Colonic mucosa (tissue), 4 donors: ENCODE measurements at regions not wholly inside any gene's neighbourhood (a gene's known extent, or its start where the extent isn't known, plus 50 kb on each side); places are given as distances from the start of the nearest gene placed in this dataset.

Source experiments
- DNase-seq: peaks from one replicate; pipeline ENCODE4 v3.0.0-alpha.2; 2020
- H3K27ac ChIP-seq: fragments of 200-600 bp; one replicate; pipeline ENCODE4 v1.8.0; 2021
- H3K27me3 ChIP-seq: fragments of 200-600 bp; one replicate; pipeline ENCODE4 v1.8.0; 2021
- H3K36me3 ChIP-seq: fragments of 200-600 bp; one replicate; pipeline ENCODE4 v1.8.0; 2021
- H3K4me1 ChIP-seq: fragments of 200-600 bp; one replicate; pipeline ENCODE4 v1.8.0; 2021; ENCODE audit warnings: mild to moderate bottlenecking
- H3K4me3 ChIP-seq: fragments of 200-600 bp; one replicate; pipeline ENCODE4 v1.8.0; 2021
- H3K9ac ChIP-seq, 2 donors: one replicate each; pipeline ENCODE4 v1.7.0; 2013; ENCODE audit warnings: control low read depth in 2 of 2, low read depth in 2 of 2, low read length in 2 of 2
- H3K9me3 ChIP-seq: fragments of 200-600 bp; one replicate; pipeline ENCODE4 v1.8.0; 2021
- intact Hi-C: fragments of 100-400 bp; cut with DNase I; formaldehyde crosslinking; loops from one replicate; pipeline ENCODE4 v1.14.1; 2022
- TF ChIP-seq, protein P1 (sequence below): fragments of 200-600 bp; IDR thresholded peaks from one replicate; pipeline ENCODE4 v1.8.0; 2022; ENCODE audit warnings: antibody characterized with exemption, mild to moderate bottlenecking
- donor health status: healthy.
- donor health status: DM: no; HTN: no; CAD: no.
- donor health status: DM: no; HTN: no; CAD: no.

DNA sequence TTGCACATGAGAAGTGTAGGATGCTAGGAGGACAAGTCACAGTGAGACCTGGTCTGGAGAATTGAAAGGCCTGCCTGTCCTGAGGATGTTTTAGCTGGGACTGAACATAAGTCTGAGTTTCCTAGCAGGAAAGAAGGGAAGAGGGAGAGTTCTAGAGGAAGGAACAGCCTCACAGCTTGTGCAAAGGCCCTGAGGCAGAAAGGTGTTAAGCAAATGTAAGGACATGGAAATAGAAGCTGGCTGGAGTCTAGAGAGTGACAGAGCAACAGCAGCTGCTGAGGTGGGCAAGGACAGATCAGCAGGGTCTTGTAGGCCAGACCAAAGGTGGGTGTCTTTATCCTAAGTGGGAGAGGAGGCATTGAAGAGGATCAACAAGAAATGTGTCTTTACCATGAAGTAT lies 210.9 kb upstream of the E2F8 start:
- Histone ChIP-seq H3K9ac (no peak overlapping the region), H3K27me3 (no peaks in the 10 kb centered on the region), H3K27ac (no peak overlapping the region), H3K4me1 (no peaks in the 10 kb centered on the region), H3K4me3 (no peak overlapping the region), H3K9me3 (no peaks in the 10 kb centered on the region), H3K36me3 (no peaks in the 10 kb centered on the region)
- intact Hi-C loops = no loop called here
- DNase-seq = no peak
- TF ChIP-seq, protein P1, sequence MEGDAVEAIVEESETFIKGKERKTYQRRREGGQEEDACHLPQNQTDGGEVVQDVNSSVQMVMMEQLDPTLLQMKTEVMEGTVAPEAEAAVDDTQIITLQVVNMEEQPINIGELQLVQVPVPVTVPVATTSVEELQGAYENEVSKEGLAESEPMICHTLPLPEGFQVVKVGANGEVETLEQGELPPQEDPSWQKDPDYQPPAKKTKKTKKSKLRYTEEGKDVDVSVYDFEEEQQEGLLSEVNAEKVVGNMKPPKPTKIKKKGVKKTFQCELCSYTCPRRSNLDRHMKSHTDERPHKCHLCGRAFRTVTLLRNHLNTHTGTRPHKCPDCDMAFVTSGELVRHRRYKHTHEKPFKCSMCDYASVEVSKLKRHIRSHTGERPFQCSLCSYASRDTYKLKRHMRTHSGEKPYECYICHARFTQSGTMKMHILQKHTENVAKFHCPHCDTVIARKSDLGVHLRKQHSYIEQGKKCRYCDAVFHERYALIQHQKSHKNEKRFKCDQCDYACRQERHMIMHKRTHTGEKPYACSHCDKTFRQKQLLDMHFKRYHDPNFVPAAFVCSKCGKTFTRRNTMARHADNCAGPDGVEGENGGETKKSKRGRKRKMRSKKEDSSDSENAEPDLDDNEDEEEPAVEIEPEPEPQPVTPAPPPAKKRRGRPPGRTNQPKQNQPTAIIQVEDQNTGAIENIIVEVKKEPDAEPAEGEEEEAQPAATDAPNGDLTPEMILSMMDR = no peak

DNA sequence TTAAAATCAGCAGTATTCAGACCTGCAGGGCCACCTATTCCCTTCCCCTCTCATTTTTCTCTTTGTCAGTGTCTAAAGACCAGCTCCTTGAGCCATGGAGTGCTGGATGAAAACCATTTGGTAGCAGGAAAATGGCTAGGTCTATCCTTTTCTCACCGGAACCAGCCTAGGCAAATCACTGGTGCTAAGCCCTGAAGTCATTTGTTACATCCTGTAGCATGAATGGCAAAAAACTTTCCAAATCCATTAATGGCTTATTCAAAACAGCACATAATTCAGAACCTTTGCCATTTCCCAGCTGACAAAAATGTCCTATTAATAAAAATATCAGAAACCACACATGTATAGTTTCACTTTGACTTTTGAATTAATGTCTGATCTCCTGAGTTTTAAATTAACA lies 209.5 kb upstream of the E2F8 start:
- H3K4me3 ChIP-seq = no peak overlapping the region
- H3K9me3 ChIP-seq = no peaks in the 10 kb centered on the region
- H3K9ac ChIP-seq = no peak overlapping the region
- TF ChIP-seq, protein P1 = no peak
- no peaks in the 10 kb centered on the region for H3K36me3 ChIP-seq
- H3K27me3 ChIP-seq = no peaks in the 10 kb centered on the region
- DNase-seq = no peak
- no peaks in the 10 kb centered on the region for H3K4me1 ChIP-seq
- no peak overlapping the region for H3K27ac ChIP-seq
- intact Hi-C loops = no loop called here

GRCh38 chr11:19448651-19449050 lies 207.9 kb upstream of the E2F8 start:
- no peak overlapping the region for H3K27ac ChIP-seq
- TF ChIP-seq, protein P1 = no peak
- intact Hi-C loops = no loop called here
- DNase-seq = no peak
- H3K36me3 ChIP-seq = no peaks in the 10 kb centered on the region
- no peak overlapping the region for H3K4me3 ChIP-seq
- H3K4me1 ChIP-seq = no peaks in the 10 kb centered on the region
- H3K9ac ChIP-seq = no peak overlapping the region
- no peaks in the 10 kb centered on the region for H3K9me3 ChIP-seq
- H3K27me3 ChIP-seq = no peaks in the 10 kb centered on the region

GRCh38 chr11:19447150-19447566 lies 206.4 kb upstream of the E2F8 start:
- intact Hi-C loops = no loop called here

DNA sequence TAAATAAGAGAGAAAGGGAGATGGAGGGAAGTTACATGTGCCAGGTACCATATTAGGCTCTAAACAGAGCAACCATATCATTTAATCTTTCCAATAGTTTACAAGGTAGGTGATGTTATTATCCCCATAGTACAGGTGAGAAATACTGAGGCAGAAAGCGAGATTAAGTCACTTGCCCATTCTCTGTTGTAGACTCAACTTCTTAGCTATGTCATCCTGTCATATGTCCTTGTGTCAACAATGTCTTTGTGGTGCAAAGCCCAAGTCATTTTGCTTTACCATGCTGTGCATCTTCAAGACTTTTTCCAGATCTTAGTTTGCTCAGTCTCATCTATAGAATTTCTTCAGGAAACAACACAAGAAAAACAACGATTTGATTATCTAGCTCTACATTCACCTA lies 205.0 kb upstream of the E2F8 start:
- Histone ChIP-seq H3K27ac (no peak overlapping the region), H3K9ac (no peak overlapping the region), H3K9me3 (no peaks in the 10 kb centered on the region), H3K4me3 (no peak overlapping the region), H3K4me1 (no peaks in the 10 kb centered on the region), H3K36me3 (no peaks in the 10 kb centered on the region), H3K27me3 (no peaks in the 10 kb centered on the region)
- DNase-seq = no peak
- intact Hi-C loops = no loop called here
- TF ChIP-seq, protein P1 = no peak

More at GRCh38 chr11:19447150-19447566, 206.4 kb upstream of the E2F8 start:
- no peak overlapping the region for H3K27ac ChIP-seq
- H3K9me3 ChIP-seq = no peaks in the 10 kb centered on the region
- TF ChIP-seq, protein P1 = no peak
- no peaks in the 10 kb centered on the region for H3K4me1 ChIP-seq
- no peaks in the 10 kb centered on the region for H3K27me3 ChIP-seq
- H3K4me3 ChIP-seq = no peak overlapping the region
- H3K36me3 ChIP-seq = no peaks in the 10 kb centered on the region
- no peak overlapping the region for H3K9ac ChIP-seq
- DNase-seq = no peak

DNA sequence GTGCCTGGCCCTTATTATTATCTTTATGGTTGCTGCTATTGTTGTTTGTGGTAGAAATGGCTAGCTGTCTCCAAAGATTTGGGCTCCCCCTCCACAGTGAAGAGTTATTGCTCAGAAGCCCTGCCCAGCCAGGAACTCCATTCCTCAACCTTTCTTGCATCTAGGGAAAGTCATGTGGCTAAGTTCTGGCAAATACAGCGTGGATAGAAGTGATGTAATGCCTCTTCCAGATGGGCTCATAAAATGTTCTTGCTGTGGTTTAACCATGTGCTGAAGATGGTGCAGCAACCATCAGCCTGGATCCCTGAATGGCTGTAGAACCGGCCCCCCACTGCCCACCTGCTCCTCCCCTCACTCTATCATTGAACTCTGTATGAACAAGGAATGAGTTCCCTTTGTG lies 203.5 kb upstream of the E2F8 start:
- intact Hi-C loops = no loop called here
- Histone ChIP-seq H3K9ac (no peak overlapping the region), H3K36me3 (no peaks in the 10 kb centered on the region), H3K4me3 (no peak overlapping the region), H3K27ac (no peak overlapping the region), H3K27me3 (no peaks in the 10 kb centered on the region), H3K9me3 (no peaks in the 10 kb centered on the region), H3K4me1 (no peaks in the 10 kb centered on the region)
- TF ChIP-seq, protein P1 = no peak
- DNase-seq = no peak
